ENCODE measurements at regions not wholly inside any gene's neighbourhood (a gene's known extent, or its start where the extent isn't known, plus 50 kb on each side); places are given as distances from the start of the nearest gene placed in this dataset.

DNA sequence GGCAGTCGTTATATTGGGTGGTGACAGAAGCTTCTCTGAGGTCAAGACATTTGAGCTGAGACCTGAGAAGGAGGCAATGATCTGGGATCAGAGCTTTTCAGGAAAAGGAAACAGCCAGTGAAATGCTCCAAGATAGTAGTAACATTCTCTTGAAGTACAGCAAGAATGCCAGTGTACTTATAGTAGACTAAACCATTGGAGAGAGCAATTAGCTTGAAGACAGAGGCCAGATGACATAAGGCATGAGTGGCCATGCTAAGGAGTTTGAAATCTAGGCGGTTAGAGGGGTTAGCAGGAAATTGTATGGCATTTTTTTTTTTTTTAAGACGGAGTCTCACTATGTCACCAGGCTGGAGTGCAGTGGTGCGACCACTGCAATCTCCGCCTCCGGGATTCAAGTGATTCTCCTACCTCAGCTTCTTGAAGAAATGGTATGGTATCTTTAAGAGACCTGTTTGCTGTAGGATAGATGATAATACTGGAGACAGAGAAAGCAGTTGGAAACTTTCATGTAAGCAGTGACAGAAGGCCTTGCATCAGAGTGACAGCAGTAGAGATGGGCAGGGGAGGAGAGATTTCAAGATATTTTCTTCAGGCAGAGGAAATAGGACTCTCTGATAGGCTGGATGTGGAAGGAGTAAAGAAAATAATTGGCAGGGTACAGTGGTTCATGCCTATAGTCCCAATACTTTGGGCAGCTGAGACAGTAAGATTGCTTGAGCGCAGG lies 482.2 kb upstream of the PAPPA start:
- no peak overlapping the region for H4K5ac ChIP-seq (ENCODE audit: insufficient read length, low read depth, low read length)
- no peaks in the 10 kb centered on the region for H4K20me1 ChIP-seq (ENCODE audit: control insufficient read depth, insufficient read depth, insufficient read length)
- DNase-seq, result no peak
- H2BK15ac ChIP-seq (ENCODE audit: low read depth, low read length), result no peak overlapping the region
- no peak overlapping the region for H3K4me2 ChIP-seq (ENCODE audit: insufficient read depth, insufficient read length, low read length)
- no CpG with 5 or more reads among the region's 7 CpGs for WGBS (ENCODE audit: extremely low coverage, insufficient read length, low lambda C conversion rate)
- H2BK5ac ChIP-seq (ENCODE audit: insufficient read length, low read length), result no peak overlapping the region
- no peak overlapping the region for H4K8ac ChIP-seq (replicated peaks; ENCODE audit: insufficient read length, low read depth, low read length)
- no peak overlapping the region for H2BK20ac ChIP-seq (ENCODE audit: low read depth, low read length, poor library complexity, severe bottlenecking)
- no peaks in the 10 kb centered on the region for H3K9me3 ChIP-seq (ENCODE audit: control insufficient read depth, low read depth, low read length)
- no peak overlapping the region for H2AK5ac ChIP-seq (ENCODE audit: insufficient read length, low read length)
- no peaks in the 10 kb centered on the region for H3K79me1 ChIP-seq (ENCODE audit: insufficient read depth, low read depth, low read length, poor library complexity, severe bottlenecking)
- no peak overlapping the region for H3K23ac ChIP-seq (ENCODE audit: insufficient read length, low read depth, low read length)
- H3K27ac ChIP-seq (ENCODE audit: insufficient read length, low read depth, low read length), result no peak overlapping the region
- peak overlapping the region in 1 of 3 experiments; percentile 16; a peak in 1 of 7 replicates for H3K27ac Mint-ChIP-seq
- H3T11ph ChIP-seq (ENCODE audit: low read length), result no peak overlapping the region
- H3K4ac ChIP-seq (ENCODE audit: low read depth, low read length), result no peak overlapping the region
- peaks cover 2 to 6% of the 10 kb centered on the region in 2 experiments; a peak in 3 of 4 replicates for H3K4me1 Mint-ChIP-seq
- no peak overlapping the region for H3K18ac ChIP-seq (ENCODE audit: insufficient read length, low read depth, low read length)
- H3K36me3 Mint-ChIP-seq (ENCODE audit: insufficient read depth in 1 of 3, low read depth in 3 of 3), result no peaks in the 10 kb centered on the region
- H3K14ac ChIP-seq (ENCODE audit: insufficient read depth, low read length), result no peak overlapping the region
- no peak overlapping the region for H2BK12ac ChIP-seq (ENCODE audit: insufficient read length, low read depth, low read length)
- H3K27me3 ChIP-seq (ENCODE audit: insufficient read depth, low read length), result no peaks in the 10 kb centered on the region
- no peak overlapping the region for H3K4me3 Mint-ChIP-seq
- H2BK120ac ChIP-seq (ENCODE audit: low read depth, low read length, poor library complexity, severe bottlenecking), result no peak overlapping the region
- no peaks in the 10 kb centered on the region for H3K23me2 ChIP-seq (ENCODE audit: insufficient read length, low read depth, low read length, poor library complexity, severe bottlenecking)
- no peak overlapping the region for H3K56ac ChIP-seq (ENCODE audit: insufficient read length, low read depth, low read length)
- no peak for TF ChIP-seq CTCF (conservative IDR thresholded peaks at IDR 0.05)
- no peaks in the 10 kb centered on the region for H3K27me3 Mint-ChIP-seq (ENCODE audit: low read depth)
- H2AFZ ChIP-seq (ENCODE audit: low read length), result no peak overlapping the region
- no peaks in the 10 kb centered on the region for H3K4me1 ChIP-seq (ENCODE audit: insufficient read depth, low read length)
- H3K9ac ChIP-seq (ENCODE audit: extremely low read depth, insufficient read length, low read length), result no peak overlapping the region
- H4K91ac ChIP-seq (ENCODE audit: insufficient read length, low read depth, low read length), result no peak overlapping the region
- peaks cover 0 to 2% of the 10 kb centered on the region in 2 experiments; a peak in 2 of 5 replicates for H3K9me3 Mint-ChIP-seq
- H3K79me2 ChIP-seq (ENCODE audit: insufficient read depth, low read length), result no peaks in the 10 kb centered on the region
